Stimulated activated naive CD4-positive, alpha-beta T cell (primary cell): ENCODE measurements at regions not wholly inside any gene's neighbourhood (a gene's known extent, or its start where the extent isn't known, plus 50 kb on each side); places are given as distances from the start of the nearest gene placed in this dataset.

Experiments
- DNase-seq, 6 experiments: peaks; one replicate each; lab custom pipeline; 2025; lab: John Stamatoyannopoulos, UW

GRCh38 chr3:73745526-73746191 is 120.9 kb upstream of the PDZRN3 start:
- DNase-seq: no peak

- no peak for DNase-seq
Observed at GRCh38 chr3:73743551-73743950, 118.8 kb upstream of the PDZRN3 start.

GRCh38 chr3:73739791-73740453 is 115.2 kb upstream of the PDZRN3 start:
- no peak for DNase-seq

- DNase-seq: no peak
Observed at GRCh38 chr3:73738711-73739110, 114.0 kb upstream of the PDZRN3 start.

- DNase-seq: no peak
Observed at GRCh38 chr3:73734211-73735089, 109.7 kb upstream of the PDZRN3 start.

GRCh38 chr3:73733746-73734145 is 109.0 kb upstream of the PDZRN3 start:
- no peak for DNase-seq

- DNase-seq: no peak
Observed at GRCh38 chr3:73729969-73730440, 105.3 kb upstream of the PDZRN3 start.

GRCh38 chr3:73727854-73728253 is 103.1 kb upstream of the PDZRN3 start:
- DNase-seq: no peak

- no peak for DNase-seq
Observed at GRCh38 chr3:73727117-73727821, 102.5 kb upstream of the PDZRN3 start.

GRCh38 chr3:73723596-73723995 is 98.9 kb upstream of the PDZRN3 start:
- no peak for DNase-seq

GRCh38 chr3:73719861-73720260 is 95.1 kb upstream of the PDZRN3 start:
- DNase-seq: no peak

- no peak for DNase-seq
Observed at GRCh38 chr3:73719413-73719851, 94.7 kb upstream of the PDZRN3 start.

- no peak for DNase-seq
Observed at GRCh38 chr3:73718326-73719110, 93.8 kb upstream of the PDZRN3 start.

GRCh38 chr3:73716418-73716817 is 91.7 kb upstream of the PDZRN3 start:
- no peak for DNase-seq

GRCh38 chr3:73710340-73710739 is 85.6 kb upstream of the PDZRN3 start:
- DNase-seq: no peak

GRCh38 chr3:73709712-73710111 is 85.0 kb upstream of the PDZRN3 start:
- DNase-seq: no peak

GRCh38 chr3:73708956-73709355 is 84.2 kb upstream of the PDZRN3 start:
- no peak for DNase-seq

- no peak for DNase-seq
Observed at GRCh38 chr3:73707772-73708171, 83.0 kb upstream of the PDZRN3 start.

- no peak for DNase-seq
Observed at GRCh38 chr3:73706771-73707170, 82.0 kb upstream of the PDZRN3 start.

- no peak for DNase-seq
Observed at GRCh38 chr3:73705792-73706191, 81.1 kb upstream of the PDZRN3 start.

- no peak for DNase-seq
Observed at GRCh38 chr3:73699327-73699726, 74.6 kb upstream of the PDZRN3 start.
